ENCODE measurements at regions not wholly inside any gene's neighbourhood (a gene's known extent, or its start where the extent isn't known, plus 50 kb on each side); places are given as distances from the start of the nearest gene placed in this dataset.

DNA sequence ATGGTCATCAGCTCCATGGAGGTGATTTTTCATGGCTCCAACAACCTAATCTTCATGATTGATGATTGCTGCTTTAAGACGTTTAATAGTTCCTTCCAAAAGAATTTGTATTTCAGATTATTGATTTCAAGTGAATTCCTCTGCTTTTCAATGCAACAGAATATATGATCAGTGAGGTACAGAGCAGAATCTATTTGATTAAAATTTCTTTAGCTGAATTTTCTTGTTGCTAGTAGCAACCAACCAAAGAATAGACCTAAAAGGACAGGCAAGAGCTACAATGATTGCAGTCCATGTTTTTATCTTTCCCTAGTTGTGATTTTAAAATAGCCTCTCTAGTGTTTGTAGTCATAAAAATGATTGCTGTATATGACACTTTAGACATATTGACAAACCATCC, 76.8 kb upstream of the SCEL start:
- H3K4me1 ChIP-seq: no peaks in the 10 kb centered on the region
- H3K9ac ChIP-seq (ENCODE audit: low read depth in 2 of 2, low read length in 2 of 2): no peak overlapping the region
- DNase-seq: no peak
- TF ChIP-seq, protein P1, sequence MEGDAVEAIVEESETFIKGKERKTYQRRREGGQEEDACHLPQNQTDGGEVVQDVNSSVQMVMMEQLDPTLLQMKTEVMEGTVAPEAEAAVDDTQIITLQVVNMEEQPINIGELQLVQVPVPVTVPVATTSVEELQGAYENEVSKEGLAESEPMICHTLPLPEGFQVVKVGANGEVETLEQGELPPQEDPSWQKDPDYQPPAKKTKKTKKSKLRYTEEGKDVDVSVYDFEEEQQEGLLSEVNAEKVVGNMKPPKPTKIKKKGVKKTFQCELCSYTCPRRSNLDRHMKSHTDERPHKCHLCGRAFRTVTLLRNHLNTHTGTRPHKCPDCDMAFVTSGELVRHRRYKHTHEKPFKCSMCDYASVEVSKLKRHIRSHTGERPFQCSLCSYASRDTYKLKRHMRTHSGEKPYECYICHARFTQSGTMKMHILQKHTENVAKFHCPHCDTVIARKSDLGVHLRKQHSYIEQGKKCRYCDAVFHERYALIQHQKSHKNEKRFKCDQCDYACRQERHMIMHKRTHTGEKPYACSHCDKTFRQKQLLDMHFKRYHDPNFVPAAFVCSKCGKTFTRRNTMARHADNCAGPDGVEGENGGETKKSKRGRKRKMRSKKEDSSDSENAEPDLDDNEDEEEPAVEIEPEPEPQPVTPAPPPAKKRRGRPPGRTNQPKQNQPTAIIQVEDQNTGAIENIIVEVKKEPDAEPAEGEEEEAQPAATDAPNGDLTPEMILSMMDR (IDR thresholded peaks at IDR 0.05): no peak
- H3K9me3 ChIP-seq: no peaks in the 10 kb centered on the region
- intact Hi-C loops (cut with DNase I): no loop called here
- no peak overlapping the region for H3K4me3 ChIP-seq
- H3K27me3 ChIP-seq: no peaks in the 10 kb centered on the region
- H3K36me3 ChIP-seq: no peaks in the 10 kb centered on the region
- H3K27ac ChIP-seq: no peak overlapping the region

DNA sequence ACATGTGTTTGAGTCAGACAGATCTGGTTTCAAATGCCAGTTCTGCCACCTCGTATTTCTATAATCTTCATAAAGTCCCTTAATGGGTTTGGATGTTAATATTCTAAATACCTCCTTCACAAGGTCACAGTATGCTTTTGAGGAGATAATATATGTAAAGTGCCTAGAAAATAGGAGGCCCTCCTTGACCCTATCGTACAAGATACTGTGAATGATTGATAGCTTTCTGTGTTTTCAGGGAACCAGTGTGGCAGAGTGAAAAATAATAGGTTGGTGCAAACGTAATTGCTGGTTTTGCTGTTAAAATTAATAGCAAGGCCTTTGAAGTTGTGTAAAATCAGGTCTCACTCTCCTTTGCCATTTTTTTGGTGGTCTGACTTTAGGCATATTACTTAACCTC, 77.5 kb upstream of the SCEL start:
- TF ChIP-seq, protein P1 (IDR thresholded peaks at IDR 0.05): no peak
- intact Hi-C loops (cut with DNase I): no loop called here

DNA sequence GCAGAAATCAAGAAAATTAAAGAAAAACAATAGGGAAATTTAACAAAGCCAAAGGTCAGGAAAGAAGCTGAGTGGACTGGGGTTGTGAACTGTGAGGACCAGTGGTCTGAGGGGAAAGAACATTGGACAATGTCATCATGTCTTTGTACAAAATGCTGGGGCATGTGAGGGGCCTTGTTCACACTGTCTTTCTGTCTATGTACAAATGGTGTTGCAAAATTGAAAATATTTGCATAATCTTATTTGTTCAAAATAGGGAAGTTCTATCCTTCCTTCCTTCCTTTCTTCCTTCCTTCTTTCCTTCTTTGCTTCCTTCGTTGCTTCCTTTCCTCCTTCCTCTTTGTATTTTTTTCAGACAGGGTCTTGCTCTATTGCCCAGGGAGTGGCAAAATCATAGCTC, 79.2 kb upstream of the SCEL start:
- intact Hi-C loops (cut with DNase I): no loop called here
- no peak overlapping the region for H3K4me3 ChIP-seq
- no peak overlapping the region for H3K27ac ChIP-seq
- no peaks in the 10 kb centered on the region for H3K4me1 ChIP-seq
- H3K27me3 ChIP-seq: no peaks in the 10 kb centered on the region
- DNase-seq: no peak
- TF ChIP-seq, protein P1 (IDR thresholded peaks at IDR 0.05): no peak
- H3K36me3 ChIP-seq: no peaks in the 10 kb centered on the region
- no peak overlapping the region for H3K9ac ChIP-seq (ENCODE audit: low read depth in 2 of 2, low read length in 2 of 2)
- H3K9me3 ChIP-seq: no peaks in the 10 kb centered on the region

More for the DNA sequence above, 77.5 kb upstream of the SCEL start:
- Histone ChIP-seq H3K9me3 (no peaks in the 10 kb centered on the region), H3K4me3 (no peak overlapping the region), H3K4me1 (no peaks in the 10 kb centered on the region), H3K27ac (no peak overlapping the region), H3K9ac (ENCODE audit: low read depth in 2 of 2, low read length in 2 of 2) (no peak overlapping the region), H3K36me3 (no peaks in the 10 kb centered on the region), H3K27me3 (no peaks in the 10 kb centered on the region)
- DNase-seq: no peak

DNA sequence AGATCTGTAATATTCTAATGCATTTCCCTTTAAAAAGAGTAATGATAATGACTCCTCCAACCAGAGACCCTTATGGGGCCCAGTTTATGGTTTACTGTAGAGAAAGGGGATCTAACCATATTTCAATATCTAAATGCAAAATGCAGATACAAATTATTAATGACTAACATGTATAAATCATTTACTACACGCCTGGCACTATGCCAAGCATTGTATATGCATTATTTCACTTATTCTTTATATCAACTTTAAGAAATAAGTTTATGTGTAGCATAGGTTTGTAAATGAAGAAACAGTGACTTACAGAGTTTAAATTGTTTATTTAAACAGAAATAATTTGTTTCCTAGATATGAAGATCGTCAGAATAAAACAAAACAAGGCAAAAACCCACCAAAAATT, 86.2 kb upstream of the SCEL start:
- TF ChIP-seq, protein P1 (IDR thresholded peaks at IDR 0.05): no peak
- Histone ChIP-seq H3K27me3 (no peaks in the 10 kb centered on the region), H3K9me3 (no peaks in the 10 kb centered on the region), H3K4me3 (no peak overlapping the region), H3K9ac (ENCODE audit: low read depth in 2 of 2, low read length in 2 of 2) (no peak overlapping the region), H3K4me1 (no peaks in the 10 kb centered on the region), H3K27ac (no peak overlapping the region), H3K36me3 (no peaks in the 10 kb centered on the region)
- DNase-seq: no peak
- intact Hi-C loops (cut with DNase I): no loop called here

DNA sequence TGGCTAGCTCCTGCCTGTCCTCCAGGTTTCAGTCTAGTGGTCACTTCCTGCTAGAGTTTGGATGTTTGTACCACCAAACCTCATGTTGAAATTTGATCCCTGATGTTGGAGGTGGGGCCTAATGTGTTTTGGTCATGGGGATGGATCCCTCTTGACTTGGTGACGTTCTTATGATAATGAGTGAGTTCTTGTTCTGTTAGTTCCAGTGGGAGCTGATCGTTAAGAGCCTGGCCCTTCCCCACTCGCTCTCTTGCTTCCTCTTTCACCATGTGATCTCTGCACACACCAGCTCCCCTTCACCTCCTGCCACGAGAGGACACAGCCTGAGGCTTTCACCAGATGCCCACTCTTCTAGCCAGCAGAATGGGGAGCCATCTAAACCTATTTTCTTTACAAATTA, 86.8 kb upstream of the SCEL start:
- Histone ChIP-seq H3K27ac (no peak overlapping the region), H3K4me1 (no peaks in the 10 kb centered on the region), H3K4me3 (no peak overlapping the region), H3K27me3 (no peaks in the 10 kb centered on the region), H3K9ac (ENCODE audit: low read depth in 2 of 2, low read length in 2 of 2) (no peak overlapping the region), H3K9me3 (no peaks in the 10 kb centered on the region), H3K36me3 (no peaks in the 10 kb centered on the region)
- no peak for DNase-seq
- TF ChIP-seq, protein P1 (IDR thresholded peaks at IDR 0.05): no peak
- intact Hi-C loops (cut with DNase I): no loop called here

DNA sequence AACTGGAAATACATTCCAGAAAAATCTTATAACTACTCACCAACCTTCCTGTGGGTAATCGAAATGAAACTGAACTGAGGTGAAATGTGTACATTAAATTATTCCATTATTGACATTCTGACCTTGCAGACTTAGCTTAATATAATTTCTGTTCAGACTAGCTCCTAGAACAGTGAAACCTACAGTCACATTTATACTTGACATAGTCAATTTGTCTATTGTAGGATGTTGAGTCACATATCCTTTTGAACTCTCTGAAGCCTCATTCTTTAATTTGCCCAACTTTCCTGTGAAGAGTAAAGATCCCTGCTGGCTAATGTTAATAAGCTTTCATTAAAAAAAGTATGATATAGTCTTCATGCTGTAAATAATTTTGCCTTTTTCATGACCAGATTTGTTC, 92.0 kb upstream of the SCEL start:
- H3K4me1 ChIP-seq: no peaks in the 10 kb centered on the region
- no peaks in the 10 kb centered on the region for H3K9me3 ChIP-seq
- H3K27ac ChIP-seq: no peak overlapping the region
- TF ChIP-seq, protein P1 (IDR thresholded peaks at IDR 0.05): no peak
- H3K4me3 ChIP-seq: no peak overlapping the region
- no peaks in the 10 kb centered on the region for H3K36me3 ChIP-seq
- intact Hi-C loops (cut with DNase I): no loop called here
- no peak overlapping the region for H3K9ac ChIP-seq (ENCODE audit: low read depth in 2 of 2, low read length in 2 of 2)
- no peaks in the 10 kb centered on the region for H3K27me3 ChIP-seq
- no peak for DNase-seq
